Sigmoid colon (tissue), 3 donors: ENCODE measurements at regions not wholly inside any gene's neighbourhood (a gene's known extent, or its start where the extent isn't known, plus 50 kb on each side); places are given as distances from the start of the nearest gene placed in this dataset.

Source experiments
- POLR2A ChIP-seq, 2 donors: fragments of 450-650 bp; IDR thresholded peaks; one replicate each; pipeline ENCODE4 v1.6.1; 2016; ENCODE audit warnings: antibody characterized with exemption in 2 of 2, mild to moderate bottlenecking in 2 of 2, moderate library complexity in 2 of 2
- TF ChIP-seq, protein P1 (sequence below), 4 experiments: fragments of 450-650 bp in 3 of 4; fragments of 200-600 bp in 1 of 4; IDR thresholded peaks; one replicate each; pipeline ENCODE4 v1.5.1; 2016 to 2019; ENCODE audit warnings: antibody characterized with exemption in 4 of 4, mild to moderate bottlenecking in 3 of 4, moderate library complexity in 2 of 4

DNA sequence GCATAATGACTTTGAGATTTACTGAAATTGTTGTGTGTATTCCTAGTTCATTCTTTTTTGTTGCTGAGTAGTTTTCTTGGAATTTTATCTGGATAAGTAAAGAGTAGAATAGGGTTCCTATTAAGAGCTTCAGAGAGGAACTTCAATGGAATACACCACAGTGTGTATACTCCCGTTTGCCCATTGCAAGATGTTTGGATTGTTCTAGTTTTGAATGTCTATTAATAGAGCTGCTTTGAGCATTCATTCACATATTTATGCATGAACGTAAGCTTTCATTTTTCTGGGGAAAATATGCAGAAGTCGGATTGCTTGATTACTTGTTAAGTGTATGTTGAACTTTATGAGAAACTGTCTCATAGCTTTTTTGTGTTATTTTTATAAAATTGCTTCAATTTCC is 580.5 kb downstream of the OTOL1 start:
- no peak for TF ChIP-seq POLR2A (IDR thresholded peaks at IDR 0.05)
- TF ChIP-seq, protein P1, sequence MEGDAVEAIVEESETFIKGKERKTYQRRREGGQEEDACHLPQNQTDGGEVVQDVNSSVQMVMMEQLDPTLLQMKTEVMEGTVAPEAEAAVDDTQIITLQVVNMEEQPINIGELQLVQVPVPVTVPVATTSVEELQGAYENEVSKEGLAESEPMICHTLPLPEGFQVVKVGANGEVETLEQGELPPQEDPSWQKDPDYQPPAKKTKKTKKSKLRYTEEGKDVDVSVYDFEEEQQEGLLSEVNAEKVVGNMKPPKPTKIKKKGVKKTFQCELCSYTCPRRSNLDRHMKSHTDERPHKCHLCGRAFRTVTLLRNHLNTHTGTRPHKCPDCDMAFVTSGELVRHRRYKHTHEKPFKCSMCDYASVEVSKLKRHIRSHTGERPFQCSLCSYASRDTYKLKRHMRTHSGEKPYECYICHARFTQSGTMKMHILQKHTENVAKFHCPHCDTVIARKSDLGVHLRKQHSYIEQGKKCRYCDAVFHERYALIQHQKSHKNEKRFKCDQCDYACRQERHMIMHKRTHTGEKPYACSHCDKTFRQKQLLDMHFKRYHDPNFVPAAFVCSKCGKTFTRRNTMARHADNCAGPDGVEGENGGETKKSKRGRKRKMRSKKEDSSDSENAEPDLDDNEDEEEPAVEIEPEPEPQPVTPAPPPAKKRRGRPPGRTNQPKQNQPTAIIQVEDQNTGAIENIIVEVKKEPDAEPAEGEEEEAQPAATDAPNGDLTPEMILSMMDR (IDR thresholded peaks at IDR 0.05): no peak
